Activated CD8-positive, alpha-beta memory T cell treated with anti-CD3 and anti-CD28 coated beads, Interleukin-2, amount 10 ng/mL, durations not matched to agents 7 days and 5 days (primary cell): ENCODE measurements at regions not wholly inside any gene's neighbourhood (a gene's known extent, or its start where the extent isn't known, plus 50 kb on each side); places are given as distances from the start of the nearest gene placed in this dataset.
"Not testable (repeated sequence)": the region's sequence is repeated elsewhere in the genome, so short reads cannot be mapped to it uniquely, and the experiment has no call there.

Experiments used
- ATAC-seq: fragments of 150-1000 bp; cut with Tn5 transposase; one replicate; pipeline ENCODE4 v1.10.0; 2021; ENCODE audit warnings: moderate library complexity
- CTCF ChIA-PET: fragments of 350-600 bp; sonication (Branson Sonifier 250); formaldehyde crosslinking; loops from one replicate; lab custom pipeline; 2021; ENCODE audit warnings: antibody characterized with exemption; lab: Charles Lee
- DNase-seq: peaks from one replicate; pipeline ENCODE4 v3.0.0-alpha.2; 2020
- H3K27ac Mint-ChIP-seq: one replicate; pipeline ENCODE4 v1.8.0; 2021; ENCODE audit warnings: mild to moderate bottlenecking, mixed read lengths
- H3K27me3 Mint-ChIP-seq: one replicate; pipeline ENCODE4 v1.8.0; 2021; ENCODE audit warnings: mixed read lengths
- H3K36me3 Mint-ChIP-seq: one replicate; pipeline ENCODE4 v1.8.0; 2021; ENCODE audit warnings: mild to moderate bottlenecking, mixed read lengths
- H3K4me1 Mint-ChIP-seq: one replicate; pipeline ENCODE4 v1.8.0; 2021; ENCODE audit warnings: mixed read lengths
- H3K4me3 Mint-ChIP-seq: one replicate; pipeline ENCODE4 v1.8.0; 2021; ENCODE audit warnings: mild to moderate bottlenecking, moderate library complexity, mixed read lengths
- H3K9me3 Mint-ChIP-seq: one replicate; pipeline ENCODE4 v1.8.0; 2022; ENCODE audit warnings: low read depth, mixed read lengths

DNA sequence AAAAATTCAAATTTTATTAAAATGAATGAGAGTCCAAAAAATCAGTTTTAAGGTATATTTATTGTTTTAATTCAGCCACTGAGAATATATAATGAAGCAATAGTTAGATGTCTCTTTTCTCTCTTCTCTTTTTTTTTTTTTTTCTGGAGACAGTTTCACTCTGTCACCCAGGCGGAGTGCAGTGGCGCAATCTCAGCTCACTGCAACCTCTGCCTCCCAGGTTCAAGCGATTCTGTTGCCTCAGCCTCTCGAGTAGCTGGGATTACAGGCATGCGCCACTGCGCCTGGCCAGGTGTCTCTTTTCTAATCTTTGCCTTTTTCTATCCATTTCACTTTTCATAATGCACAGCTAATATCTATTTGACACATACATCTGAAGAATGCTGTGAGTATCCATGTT lies 307.1 kb upstream of the RGS6 start:
- H3K4me3 Mint-ChIP-seq: no peak overlapping the region
- CTCF ChIA-PET: no interaction called here

DNA sequence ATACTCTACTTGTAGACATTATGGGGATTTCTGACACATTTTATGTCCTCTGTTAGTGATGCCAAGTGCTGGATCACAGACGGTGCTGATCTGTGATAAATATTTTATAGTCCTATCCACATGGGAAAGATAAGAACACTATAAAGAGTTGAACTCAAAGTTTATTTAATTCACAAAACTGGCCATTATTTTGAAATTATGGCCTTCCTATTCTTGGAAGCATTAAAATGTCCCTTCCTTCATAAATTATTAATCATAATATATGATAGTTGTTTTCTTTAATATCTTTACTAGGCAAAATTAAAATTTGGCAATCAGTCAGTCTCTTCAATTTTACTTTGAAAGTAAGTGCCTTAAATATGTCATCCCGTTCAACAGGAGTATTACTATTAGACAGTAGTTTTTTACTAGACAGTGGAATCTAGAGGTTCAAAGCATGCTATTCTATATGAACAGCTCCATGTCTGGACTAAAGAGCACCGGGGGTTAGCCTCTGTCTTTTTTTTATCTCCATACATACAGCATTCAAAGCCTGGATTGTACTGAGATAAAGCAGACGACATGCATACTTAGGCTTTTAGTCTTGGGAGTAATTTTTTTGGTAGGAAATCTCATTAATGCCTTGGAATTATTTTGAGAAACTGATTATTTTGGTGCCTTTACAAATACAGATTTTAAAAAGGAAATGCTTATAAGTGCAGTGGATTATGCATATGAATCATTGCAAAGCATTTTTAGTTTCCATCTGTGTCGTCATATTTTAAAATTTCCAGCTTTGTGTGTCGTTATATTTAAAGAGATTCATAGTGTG lies 306.1 kb upstream of the RGS6 start:
- H3K36me3 Mint-ChIP-seq: peaks cover 27% of the 10 kb centered on the region

More for the DNA sequence above, 307.1 kb upstream of the RGS6 start:
- Mint-ChIP-seq H3K4me1 (no peaks in the 10 kb centered on the region), H3K9me3 (no peaks in the 10 kb centered on the region), H3K36me3 (peaks cover 31% of the 10 kb centered on the region), H3K27ac (no peak overlapping the region), H3K27me3 (no peaks in the 10 kb centered on the region)
- DNase-seq: no peak
- ATAC-seq: no peak

DNA sequence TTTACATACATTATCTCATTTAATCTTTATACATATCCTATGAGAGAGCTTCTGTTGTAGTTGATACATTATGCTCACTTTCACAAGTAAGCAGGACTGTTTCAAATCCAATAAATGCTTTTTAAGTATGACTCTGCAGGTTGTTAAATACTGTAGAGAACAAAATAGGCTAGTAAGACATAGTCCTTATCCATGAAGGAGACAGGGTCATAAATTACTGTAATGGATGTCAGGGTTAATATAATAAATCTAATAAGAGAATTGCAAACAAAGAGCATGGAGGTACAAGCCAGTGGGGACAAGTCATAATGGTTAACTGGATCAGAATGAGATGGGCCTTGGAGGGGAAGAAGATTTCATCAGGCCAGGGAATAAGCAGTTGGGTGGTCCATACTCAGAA lies 303.8 kb upstream of the RGS6 start:
- CTCF ChIA-PET: no interaction called here
- no peak overlapping the region for H3K4me3 Mint-ChIP-seq
- DNase-seq (no peak), ATAC-seq (no peak)
- no peaks in the 10 kb centered on the region for H3K4me1 Mint-ChIP-seq
- peaks cover 4% of the 10 kb centered on the region for H3K9me3 Mint-ChIP-seq
- peaks cover 37% of the 10 kb centered on the region for H3K36me3 Mint-ChIP-seq
- H3K27ac Mint-ChIP-seq: no peak overlapping the region
- H3K27me3 Mint-ChIP-seq: no peaks in the 10 kb centered on the region

More for the DNA sequence above, 306.1 kb upstream of the RGS6 start:
- Mint-ChIP-seq H3K9me3 (peaks cover 4% of the 10 kb centered on the region), H3K27ac (no peak overlapping the region), H3K4me3 (no peak overlapping the region), H3K4me1 (no peaks in the 10 kb centered on the region), H3K27me3 (no peaks in the 10 kb centered on the region)
- DNase-seq: no peak
- ATAC-seq: no peak
- CTCF ChIA-PET: interaction anchor here (0.6 kb wide), 1 partner anchor 36 kb away, joined by 3 read pairs; no protein-coding TSS in a partner anchor

GRCh38 chr14:71629250-71629649 lies 303.0 kb upstream of the RGS6 start:
- H3K4me3 Mint-ChIP-seq: no peak overlapping the region

DNA sequence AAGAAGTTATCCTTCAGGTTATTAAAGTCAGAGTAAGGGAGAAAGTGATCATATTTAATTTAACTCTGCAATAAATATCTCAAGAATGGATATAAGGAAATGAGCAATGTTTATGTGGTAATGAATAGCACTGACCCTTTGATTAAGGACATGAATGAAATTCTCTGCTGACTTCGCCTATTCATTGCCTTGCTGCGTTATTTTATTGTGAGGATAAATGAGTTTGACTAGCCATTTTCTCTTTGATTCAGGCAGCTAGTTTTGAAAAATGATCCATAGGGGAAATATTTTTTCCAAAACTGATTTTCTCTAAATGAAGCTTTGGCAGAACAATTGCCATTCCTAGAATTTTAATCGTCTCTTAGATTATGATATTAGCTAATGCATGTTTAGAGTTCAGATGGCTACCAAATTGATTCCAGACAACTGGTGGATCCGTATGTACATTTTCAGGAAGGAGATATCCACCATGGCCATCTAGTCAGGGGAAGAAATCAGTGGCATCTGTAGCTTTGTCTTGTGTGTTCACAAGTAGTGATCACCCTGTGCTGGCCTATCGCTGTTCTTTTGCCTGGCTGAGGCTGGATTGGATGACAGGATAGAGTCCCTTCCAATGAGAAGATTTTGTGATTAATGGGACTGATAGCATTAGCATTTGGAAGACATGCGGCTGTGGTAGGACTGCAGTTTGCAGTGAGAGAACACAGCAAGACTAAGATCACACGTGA lies 302.3 kb upstream of the RGS6 start:
- DNase-seq (no peak), ATAC-seq (no peak)
- CTCF ChIA-PET: interaction anchor here (1.1 kb wide), 1 partner anchor 17 kb away, joined by 3 read pairs; no protein-coding TSS in a partner anchor
- Mint-ChIP-seq H3K36me3 (peaks cover 39% of the 10 kb centered on the region), H3K4me3 (no peak overlapping the region), H3K9me3 (peaks cover 4% of the 10 kb centered on the region), H3K27me3 (no peaks in the 10 kb centered on the region), H3K27ac (no peak overlapping the region), H3K4me1 (no peaks in the 10 kb centered on the region)

More at GRCh38 chr14:71629250-71629649, 303.0 kb upstream of the RGS6 start:
- Mint-ChIP-seq H3K9me3 (peaks cover 4% of the 10 kb centered on the region), H3K36me3 (peaks cover 39% of the 10 kb centered on the region), H3K4me1 (no peaks in the 10 kb centered on the region), H3K27me3 (no peaks in the 10 kb centered on the region), H3K27ac (no peak overlapping the region)
- CTCF ChIA-PET: no interaction called here
- no peak for ATAC-seq
- DNase-seq: no peak

DNA sequence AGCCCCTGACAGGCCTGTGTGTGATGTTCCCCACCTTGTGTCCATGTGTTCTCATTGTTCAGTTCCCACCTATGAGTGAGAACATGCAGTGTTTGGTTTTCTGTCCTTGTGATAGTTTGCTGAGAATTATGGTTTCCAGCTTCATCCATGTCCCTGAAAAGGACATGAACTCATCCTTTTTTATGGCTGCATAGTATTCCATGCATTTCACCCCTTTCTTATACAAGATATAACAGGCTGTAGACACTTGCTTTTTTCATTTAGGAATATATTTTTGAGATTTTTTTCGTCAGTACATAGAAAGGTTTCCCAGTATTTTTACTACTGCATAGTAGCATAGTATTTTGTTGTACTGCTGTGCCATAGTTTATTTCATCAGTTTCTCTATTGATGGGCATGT lies 301.2 kb upstream of the RGS6 start:
- DNase-seq, H3K4me1 Mint-ChIP-seq, H3K27ac Mint-ChIP-seq, H3K4me3 Mint-ChIP-seq, ATAC-seq, H3K27me3 Mint-ChIP-seq, H3K9me3 Mint-ChIP-seq: not testable (repeated sequence)
- CTCF ChIA-PET: interaction anchor here (1.1 kb wide), 1 partner anchor 16 kb away, joined by 3 read pairs; no protein-coding TSS in a partner anchor
- peaks cover 40% of the 10 kb centered on the region for H3K36me3 Mint-ChIP-seq

GRCh38 chr14:71632440-71632946 lies 299.7 kb upstream of the RGS6 start:
- Mint-ChIP-seq H3K9me3 (peaks cover 4% of the 10 kb centered on the region), H3K4me1 (peaks cover 7% of the 10 kb centered on the region), H3K27ac (no peak overlapping the region), H3K27me3 (no peaks in the 10 kb centered on the region), H3K4me3 (no peak overlapping the region), H3K36me3 (peaks cover 44% of the 10 kb centered on the region)
- ATAC-seq (no peak), DNase-seq (no peak)
- CTCF ChIA-PET: no interaction called here

DNA sequence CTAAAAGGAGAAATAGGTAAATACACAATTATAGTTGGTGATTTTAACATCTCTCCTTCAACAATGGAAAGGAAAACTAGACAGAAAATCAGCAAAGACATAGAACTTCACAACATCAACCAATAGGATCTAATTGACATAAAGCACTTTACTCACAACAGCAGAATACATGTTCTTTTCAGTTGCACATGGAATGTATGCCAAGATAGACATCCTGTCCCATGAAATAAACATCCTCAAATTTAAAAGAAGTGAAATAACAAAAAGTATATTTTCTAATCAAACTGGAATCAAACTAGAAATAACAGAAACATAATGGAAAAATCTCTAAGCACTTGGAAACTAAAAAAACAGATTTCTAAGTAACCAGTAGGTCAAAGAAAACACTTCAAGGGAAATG lies 296.2 kb upstream of the RGS6 start:
- Mint-ChIP-seq H3K36me3 (peaks cover 42% of the 10 kb centered on the region), H3K4me3 (no peak overlapping the region), H3K4me1 (peaks cover 7% of the 10 kb centered on the region), H3K27me3 (no peaks in the 10 kb centered on the region), H3K27ac (no peak overlapping the region), H3K9me3 (no peaks in the 10 kb centered on the region)
- CTCF ChIA-PET: no interaction called here
- ATAC-seq (no peak), DNase-seq (no peak)

DNA sequence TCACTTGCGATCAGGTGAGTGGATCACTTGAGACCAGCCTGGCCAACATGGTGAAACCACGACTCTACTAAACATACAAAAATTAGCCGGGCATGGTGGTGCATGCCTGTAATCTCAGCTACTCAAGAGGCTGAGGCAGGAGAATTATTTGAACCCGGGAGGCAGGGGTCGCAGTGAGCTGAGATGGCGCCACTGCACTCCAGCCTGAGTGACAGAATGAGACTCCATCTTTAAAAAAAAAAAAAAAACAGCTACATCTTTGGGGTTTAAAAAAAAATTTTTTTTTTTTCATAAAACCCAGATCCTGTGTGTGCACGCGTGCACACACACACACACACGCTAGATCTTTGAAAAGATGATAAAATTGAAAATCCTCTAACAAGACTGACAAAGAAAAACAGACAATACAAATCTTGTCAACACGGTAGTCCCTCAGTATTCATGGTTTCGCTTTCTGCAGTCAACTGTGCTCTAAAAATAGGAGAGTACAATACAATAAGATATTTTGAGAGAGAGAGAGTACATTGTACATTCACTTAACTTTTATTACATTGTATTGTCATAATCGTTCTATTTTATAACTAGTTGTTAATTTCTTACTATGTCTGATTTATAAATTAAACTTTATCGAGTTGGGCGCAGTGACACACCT lies 295.3 kb upstream of the RGS6 start:
- Mint-ChIP-seq H3K4me3 (no peak overlapping the region), H3K36me3 (peaks cover 36% of the 10 kb centered on the region), H3K4me1 (peaks cover 7% of the 10 kb centered on the region), H3K27ac (no peak overlapping the region), H3K9me3 (peaks cover 1% of the 10 kb centered on the region), H3K27me3 (no peaks in the 10 kb centered on the region)
- CTCF ChIA-PET: no interaction called here
- no peak for DNase-seq
- no peak for ATAC-seq

DNA sequence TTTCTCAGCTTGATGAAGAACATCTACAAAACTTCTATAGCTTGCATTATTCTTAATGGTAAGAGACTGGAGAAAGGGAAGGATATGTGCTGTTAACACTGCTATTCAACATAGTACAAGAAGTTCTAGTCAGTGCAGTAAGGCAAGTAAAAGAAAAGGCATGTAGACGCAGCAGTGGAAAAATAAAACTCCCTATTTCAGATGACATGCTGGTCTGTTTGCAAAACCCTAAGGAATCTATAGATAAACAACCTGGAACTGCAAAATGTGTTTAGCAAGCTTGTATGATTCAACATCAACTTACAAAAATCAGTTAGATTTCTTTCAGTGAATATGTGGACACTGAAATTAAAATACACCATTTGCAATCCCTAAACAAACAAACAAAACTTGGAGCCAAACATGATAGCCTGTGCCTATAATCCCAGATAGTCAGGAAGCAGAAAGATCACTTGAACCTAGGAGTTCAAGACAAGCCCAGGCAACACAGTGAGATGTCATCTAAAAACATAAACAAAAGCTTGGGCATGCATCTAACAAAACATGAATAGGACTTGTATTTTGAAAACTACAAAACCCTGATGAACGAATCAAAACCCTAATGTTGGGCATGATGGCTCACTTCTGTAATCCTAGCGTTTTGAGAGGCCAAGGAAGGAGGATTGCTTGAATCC lies 293.6 kb upstream of the RGS6 start:
- DNase-seq (no peak), ATAC-seq (no peak)
- CTCF ChIA-PET: no interaction called here
- no peak overlapping the region for H3K27ac Mint-ChIP-seq
- H3K4me1 Mint-ChIP-seq: peaks cover 7% of the 10 kb centered on the region
- peaks cover 9% of the 10 kb centered on the region for H3K9me3 Mint-ChIP-seq
- H3K4me3 Mint-ChIP-seq: no peak overlapping the region
- H3K36me3 Mint-ChIP-seq: peaks cover 31% of the 10 kb centered on the region
- no peaks in the 10 kb centered on the region for H3K27me3 Mint-ChIP-seq

DNA sequence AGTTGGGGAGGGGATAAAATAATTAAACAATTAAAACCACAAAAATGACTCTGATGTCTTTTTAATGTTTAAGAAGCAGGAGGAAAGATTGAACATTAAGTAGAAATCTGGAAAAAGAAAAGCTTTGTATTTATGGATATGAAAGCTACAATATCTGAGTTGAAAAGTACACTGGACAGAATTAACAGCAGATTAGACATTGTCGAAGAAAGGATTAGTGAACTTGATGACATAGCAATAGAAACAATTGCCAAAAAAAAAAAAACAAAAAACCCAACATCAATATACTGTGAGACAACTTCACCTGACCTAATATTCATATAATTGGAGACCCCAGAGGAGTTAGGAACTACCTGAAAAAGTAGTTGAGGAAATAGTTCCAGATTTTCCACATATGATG lies 289.5 kb upstream of the RGS6 start:
- no peak for ATAC-seq
- H3K36me3 Mint-ChIP-seq: peaks cover 29% of the 10 kb centered on the region
- no peak overlapping the region for H3K27ac Mint-ChIP-seq
- no peaks in the 10 kb centered on the region for H3K27me3 Mint-ChIP-seq
- no peak overlapping the region for H3K4me3 Mint-ChIP-seq
- CTCF ChIA-PET: no interaction called here
- H3K4me1 Mint-ChIP-seq: no peaks in the 10 kb centered on the region
- DNase-seq: no peak
- H3K9me3 Mint-ChIP-seq: peaks cover 11% of the 10 kb centered on the region

DNA sequence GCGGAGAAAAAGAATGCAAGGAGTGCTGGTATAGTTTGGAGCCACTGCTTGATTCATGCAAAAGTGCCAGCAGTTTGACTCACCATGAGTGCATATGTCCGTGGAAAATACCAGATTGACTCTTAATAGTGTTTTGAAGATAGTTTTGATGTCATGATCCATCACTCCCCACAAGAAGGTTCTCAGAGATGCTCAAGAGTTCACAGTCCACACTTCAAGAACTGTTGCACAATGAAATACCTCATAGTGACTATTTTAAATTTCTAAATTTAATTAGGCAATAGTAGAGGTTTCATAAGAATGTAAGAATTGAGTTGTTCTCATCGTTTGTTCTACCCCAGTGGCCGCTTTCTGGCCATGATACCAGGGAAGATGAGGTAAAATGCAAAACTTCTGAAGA lies 286.6 kb upstream of the RGS6 start:
- CTCF ChIA-PET: no interaction called here
- no peak for DNase-seq
- H3K9me3 Mint-ChIP-seq: peaks cover 14% of the 10 kb centered on the region
- no peak overlapping the region for H3K4me3 Mint-ChIP-seq
- no peaks in the 10 kb centered on the region for H3K27me3 Mint-ChIP-seq
- no peak overlapping the region for H3K27ac Mint-ChIP-seq
- ATAC-seq: no peak
- H3K4me1 Mint-ChIP-seq: no peaks in the 10 kb centered on the region
- peaks cover 35% of the 10 kb centered on the region for H3K36me3 Mint-ChIP-seq

DNA sequence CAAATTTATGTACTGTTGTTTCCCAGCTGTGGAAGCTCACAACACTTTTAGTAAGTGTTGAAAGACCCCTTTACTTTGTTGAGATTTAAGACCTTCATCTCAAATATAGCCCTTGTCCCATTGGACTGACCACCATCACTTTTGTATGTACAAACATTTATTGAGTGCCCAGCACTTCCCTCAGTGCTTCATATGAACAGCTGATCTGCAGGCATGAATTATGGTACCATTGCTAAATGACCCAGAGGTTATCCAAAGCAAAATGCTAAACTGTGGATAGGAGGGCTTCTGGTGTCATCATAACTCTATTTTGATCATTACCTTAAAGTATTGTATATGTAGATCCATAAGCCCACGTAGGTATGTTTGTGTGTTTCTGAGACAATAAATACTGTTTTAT lies 285.7 kb upstream of the RGS6 start:
- CTCF ChIA-PET: interaction anchor here (1.4 kb wide), 1 partner anchor 16 kb away, joined by 3 read pairs; no protein-coding TSS in a partner anchor
- H3K27ac Mint-ChIP-seq: no peak overlapping the region
- H3K36me3 Mint-ChIP-seq: peaks cover 39% of the 10 kb centered on the region
- H3K4me1 Mint-ChIP-seq: no peaks in the 10 kb centered on the region
- DNase-seq: no peak
- no peaks in the 10 kb centered on the region for H3K27me3 Mint-ChIP-seq
- H3K4me3 Mint-ChIP-seq: no peak overlapping the region
- ATAC-seq: no peak
- peaks cover 15% of the 10 kb centered on the region for H3K9me3 Mint-ChIP-seq
